ENCODE measurements at regions not wholly inside any gene's neighbourhood (a gene's known extent, or its start where the extent isn't known, plus 50 kb on each side); places are given as distances from the start of the nearest gene placed in this dataset.

DNA sequence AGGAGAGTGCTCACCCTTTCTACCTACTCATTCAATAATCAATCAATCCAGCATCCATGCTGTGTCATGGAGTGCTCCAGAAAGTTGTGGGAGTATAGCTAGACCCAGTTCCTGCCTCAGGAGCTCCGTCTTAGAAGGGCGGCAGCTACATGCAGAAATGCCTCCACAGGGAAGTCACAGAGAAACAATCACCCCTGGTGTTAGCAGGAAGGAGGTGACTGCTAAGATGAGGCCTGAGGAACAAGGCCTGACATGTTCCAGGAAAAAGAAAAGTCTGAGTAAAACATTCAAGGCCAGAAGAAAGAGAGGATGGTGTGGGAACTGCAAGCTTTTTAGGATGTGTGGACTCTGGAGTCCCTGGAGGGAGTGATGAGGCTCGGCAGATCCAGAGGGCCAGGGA is 142.5 kb upstream of the MAGI3 start:
- H3K36me3 ChIP-seq: no peaks in the 10 kb centered on the region
- H3K4me1 ChIP-seq: peaks cover 0 to 3% (median 0%) of the 10 kb centered on the region in 4 donors
- ATAC-seq (ENCODE audit: low FRiP score in 2 of 2): no peak
- no peak overlapping the region for H3K27ac ChIP-seq
- H3K4me3 ChIP-seq: no peak overlapping the region
- no peak for DNase-seq
- 70 to 89% methylated on average over 3 of the region's 3 CpGs for WGBS, 2 donors
- no peaks in the 10 kb centered on the region for H3K27me3 ChIP-seq
- H3K9me3 ChIP-seq: no peaks in the 10 kb centered on the region
- TF ChIP-seq, protein P1, sequence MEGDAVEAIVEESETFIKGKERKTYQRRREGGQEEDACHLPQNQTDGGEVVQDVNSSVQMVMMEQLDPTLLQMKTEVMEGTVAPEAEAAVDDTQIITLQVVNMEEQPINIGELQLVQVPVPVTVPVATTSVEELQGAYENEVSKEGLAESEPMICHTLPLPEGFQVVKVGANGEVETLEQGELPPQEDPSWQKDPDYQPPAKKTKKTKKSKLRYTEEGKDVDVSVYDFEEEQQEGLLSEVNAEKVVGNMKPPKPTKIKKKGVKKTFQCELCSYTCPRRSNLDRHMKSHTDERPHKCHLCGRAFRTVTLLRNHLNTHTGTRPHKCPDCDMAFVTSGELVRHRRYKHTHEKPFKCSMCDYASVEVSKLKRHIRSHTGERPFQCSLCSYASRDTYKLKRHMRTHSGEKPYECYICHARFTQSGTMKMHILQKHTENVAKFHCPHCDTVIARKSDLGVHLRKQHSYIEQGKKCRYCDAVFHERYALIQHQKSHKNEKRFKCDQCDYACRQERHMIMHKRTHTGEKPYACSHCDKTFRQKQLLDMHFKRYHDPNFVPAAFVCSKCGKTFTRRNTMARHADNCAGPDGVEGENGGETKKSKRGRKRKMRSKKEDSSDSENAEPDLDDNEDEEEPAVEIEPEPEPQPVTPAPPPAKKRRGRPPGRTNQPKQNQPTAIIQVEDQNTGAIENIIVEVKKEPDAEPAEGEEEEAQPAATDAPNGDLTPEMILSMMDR (IDR thresholded peaks at IDR 0.05): no peak
- TF ChIP-seq POLR2AphosphoS5 (IDR thresholded peaks at IDR 0.05) (no peak), EP300 (IDR thresholded peaks at IDR 0.05) (no peak), POLR2A (IDR thresholded peaks at IDR 0.05) (no peak)

DNA sequence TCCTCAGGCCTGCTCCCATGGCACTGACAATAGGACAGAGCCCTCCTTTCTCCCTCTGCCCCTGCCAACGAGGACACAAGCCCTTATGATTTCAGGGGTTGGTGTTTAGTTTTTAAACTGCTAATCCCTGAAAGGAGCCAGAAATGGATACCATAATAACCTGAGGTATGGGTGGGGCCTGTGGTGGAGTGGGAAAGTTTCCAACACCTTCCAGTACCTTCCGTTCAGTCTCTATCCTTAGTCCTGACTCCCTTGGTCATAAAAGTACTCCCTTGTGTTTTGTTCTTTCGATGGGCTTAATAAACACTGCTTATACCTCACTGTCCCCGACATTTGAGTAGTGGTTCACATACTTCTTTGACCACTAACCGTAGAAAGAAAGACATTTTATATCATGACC is 141.8 kb upstream of the MAGI3 start:
- 71 to 77% methylated on average over 5 of the region's 5 CpGs for WGBS, 2 donors
- peaks cover 0 to 10% (median 0%) of the 10 kb centered on the region in 4 donors for H3K4me1 ChIP-seq
- H3K4me3 ChIP-seq: no peak overlapping the region
- H3K36me3 ChIP-seq: no peaks in the 10 kb centered on the region
- no peak for ATAC-seq (ENCODE audit: low FRiP score in 2 of 2)
- H3K27me3 ChIP-seq: no peaks in the 10 kb centered on the region
- no peak for TF ChIP-seq POLR2A (IDR thresholded peaks at IDR 0.05)
- TF ChIP-seq POLR2AphosphoS5 (IDR thresholded peaks at IDR 0.05): no peak
- TF ChIP-seq EP300 (IDR thresholded peaks at IDR 0.05): no peak
- TF ChIP-seq, protein P1 (IDR thresholded peaks at IDR 0.05): no peak
- no peak overlapping the region for H3K27ac ChIP-seq
- no peak for DNase-seq
- H3K9me3 ChIP-seq: no peaks in the 10 kb centered on the region

DNA sequence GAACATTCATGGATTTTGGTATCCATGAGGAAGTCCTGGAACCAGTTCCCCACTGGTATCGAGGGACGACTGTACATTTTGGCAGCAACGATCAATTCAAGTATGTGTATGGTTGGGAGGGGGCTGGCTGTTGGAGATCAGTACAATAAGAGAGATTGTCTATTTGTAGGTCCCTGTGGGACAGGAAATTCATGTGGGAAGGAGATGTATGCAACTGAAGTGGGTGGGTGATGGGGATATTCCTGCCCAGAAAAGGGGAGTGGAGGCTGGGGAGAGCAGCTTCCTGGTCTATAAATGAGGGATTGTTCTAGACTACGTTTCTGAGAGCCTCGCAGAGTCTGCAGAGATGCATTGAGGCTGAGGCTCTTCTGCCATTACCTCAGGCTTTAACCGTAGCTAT is 140.2 kb upstream of the MAGI3 start:
- DNase-seq: no peak
- TF ChIP-seq POLR2AphosphoS5 (IDR thresholded peaks at IDR 0.05) (no peak), EP300 (IDR thresholded peaks at IDR 0.05) (no peak), POLR2A (IDR thresholded peaks at IDR 0.05) (no peak)
- TF ChIP-seq, protein P1 (IDR thresholded peaks at IDR 0.05): no peak
- 66 to 74% methylated on average over 5 to 6 of the region's 6 CpGs for WGBS, 2 donors
- H3K4me1 ChIP-seq: peaks cover 0 to 17% (median 1%) of the 10 kb centered on the region in 4 donors
- no peak overlapping the region for H3K27ac ChIP-seq
- H3K9me3 ChIP-seq: no peaks in the 10 kb centered on the region
- no peak for ATAC-seq (ENCODE audit: low FRiP score in 2 of 2)
- no peaks in the 10 kb centered on the region for H3K36me3 ChIP-seq
- no peaks in the 10 kb centered on the region for H3K27me3 ChIP-seq
- no peak overlapping the region for H3K4me3 ChIP-seq

DNA sequence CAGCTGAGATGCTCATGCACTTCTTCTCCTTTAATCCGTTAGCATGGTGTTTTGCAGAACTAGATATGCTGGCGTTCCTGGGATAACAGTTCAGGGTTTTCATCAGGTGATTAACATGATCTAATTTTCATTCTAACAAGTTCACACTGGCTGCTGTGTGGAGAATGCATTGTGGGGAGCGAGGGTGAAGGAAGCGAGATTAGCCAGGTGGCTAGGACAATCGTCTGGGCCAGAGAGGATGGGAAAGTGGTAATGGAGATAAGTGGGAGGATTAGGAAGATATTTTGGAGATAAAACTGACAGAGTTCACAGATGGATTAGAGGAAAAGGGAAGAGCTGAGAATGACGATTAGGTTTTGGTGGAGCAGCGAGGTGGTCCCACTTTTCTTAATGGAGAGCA is 138.1 kb upstream of the MAGI3 start:
- ATAC-seq (ENCODE audit: low FRiP score in 2 of 2): no peak
- Histone ChIP-seq H3K4me1 (peaks cover 0 to 17% (median 2%) of the 10 kb centered on the region in 4 donors), H3K36me3 (no peaks in the 10 kb centered on the region), H3K27ac (no peak overlapping the region), H3K4me3 (no peak overlapping the region), H3K9me3 (no peaks in the 10 kb centered on the region), H3K27me3 (no peaks in the 10 kb centered on the region)
- WGBS, 2 donors: 76 to 82% methylated on average over 7 of the region's 7 CpGs
- DNase-seq: no peak
- TF ChIP-seq, protein P1 (IDR thresholded peaks at IDR 0.05): no peak
- TF ChIP-seq POLR2AphosphoS5 (IDR thresholded peaks at IDR 0.05) (no peak), POLR2A (IDR thresholded peaks at IDR 0.05) (no peak), EP300 (IDR thresholded peaks at IDR 0.05) (no peak)

DNA sequence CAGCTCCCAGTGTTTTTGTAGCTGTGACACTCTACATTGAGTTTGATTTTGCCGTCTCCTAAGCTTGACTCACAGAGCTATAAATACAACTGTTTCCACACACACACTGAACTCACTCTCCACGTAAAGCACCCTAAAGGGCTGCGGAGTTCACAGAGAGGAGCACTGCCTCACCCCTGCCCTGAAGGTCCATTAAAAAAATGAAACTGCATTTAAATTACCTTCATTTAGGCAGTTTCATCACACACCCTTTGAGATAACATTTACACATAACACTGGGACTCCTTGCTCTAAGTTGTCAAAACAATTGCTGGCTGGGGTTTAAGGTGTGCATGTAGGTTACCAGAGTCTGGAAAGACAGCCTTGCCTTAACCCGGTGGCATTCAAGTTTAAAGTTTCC is 137.1 kb upstream of the MAGI3 start:
- no peaks in the 10 kb centered on the region for H3K27me3 ChIP-seq
- 72 to 78% methylated on average over 4 of the region's 4 CpGs for WGBS, 2 donors
- no peak overlapping the region for H3K4me3 ChIP-seq
- H3K4me1 ChIP-seq: peaks cover 0 to 17% (median 2%) of the 10 kb centered on the region in 4 donors
- H3K9me3 ChIP-seq: no peaks in the 10 kb centered on the region
- no peak for TF ChIP-seq EP300 (IDR thresholded peaks at IDR 0.05)
- peak in 1 of 2 donors; percentile 54 for ATAC-seq (ENCODE audit: low FRiP score in 2 of 2)
- DNase-seq: peak in 1 of 2 donors; percentile 38
- no peaks in the 10 kb centered on the region for H3K36me3 ChIP-seq
- no peak overlapping the region for H3K27ac ChIP-seq

Data from upper lobe of left lung (tissue), 6 donors.